Breast epithelium (tissue), 3 donors: ENCODE measurements at regions not wholly inside any gene's neighbourhood (a gene's known extent, or its start where the extent isn't known, plus 50 kb on each side); places are given as distances from the start of the nearest gene placed in this dataset.

Source experiments
- POLR2A ChIP-seq: fragments of 450-650 bp; IDR thresholded peaks from one replicate; pipeline ENCODE4 v1.6.1; 2016; ENCODE audit warnings: antibody characterized with exemption, mild to moderate bottlenecking, moderate library complexity
- TF ChIP-seq, protein P1 (sequence below), 3 donors: fragments of 450-650 bp; IDR thresholded peaks; one replicate each; pipeline ENCODE4 v1.5.1; 2016 to 2017; ENCODE audit warnings: antibody characterized with exemption in 3 of 3, mild to moderate bottlenecking in 3 of 3, moderate library complexity in 3 of 3

DNA sequence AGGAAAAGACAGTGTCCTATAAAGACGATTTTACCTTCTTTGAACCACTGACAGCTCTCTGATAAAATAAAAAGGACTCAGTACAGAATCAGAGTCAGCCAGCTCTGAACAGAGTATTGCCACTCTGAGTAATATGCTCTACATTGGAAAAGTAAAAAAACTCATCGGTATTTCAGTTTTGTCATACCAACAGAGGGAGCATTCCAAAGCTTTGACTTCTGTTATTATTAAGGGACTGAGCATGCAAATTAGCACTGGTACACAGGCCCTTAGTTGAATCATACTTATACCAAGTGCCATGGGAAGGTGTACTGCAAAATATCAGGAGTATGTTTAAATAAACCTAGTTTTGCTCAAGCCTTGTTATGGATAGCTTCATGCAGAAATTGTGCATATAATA lies 509.0 kb upstream of the KIF2B start:
- TF ChIP-seq, protein P1, sequence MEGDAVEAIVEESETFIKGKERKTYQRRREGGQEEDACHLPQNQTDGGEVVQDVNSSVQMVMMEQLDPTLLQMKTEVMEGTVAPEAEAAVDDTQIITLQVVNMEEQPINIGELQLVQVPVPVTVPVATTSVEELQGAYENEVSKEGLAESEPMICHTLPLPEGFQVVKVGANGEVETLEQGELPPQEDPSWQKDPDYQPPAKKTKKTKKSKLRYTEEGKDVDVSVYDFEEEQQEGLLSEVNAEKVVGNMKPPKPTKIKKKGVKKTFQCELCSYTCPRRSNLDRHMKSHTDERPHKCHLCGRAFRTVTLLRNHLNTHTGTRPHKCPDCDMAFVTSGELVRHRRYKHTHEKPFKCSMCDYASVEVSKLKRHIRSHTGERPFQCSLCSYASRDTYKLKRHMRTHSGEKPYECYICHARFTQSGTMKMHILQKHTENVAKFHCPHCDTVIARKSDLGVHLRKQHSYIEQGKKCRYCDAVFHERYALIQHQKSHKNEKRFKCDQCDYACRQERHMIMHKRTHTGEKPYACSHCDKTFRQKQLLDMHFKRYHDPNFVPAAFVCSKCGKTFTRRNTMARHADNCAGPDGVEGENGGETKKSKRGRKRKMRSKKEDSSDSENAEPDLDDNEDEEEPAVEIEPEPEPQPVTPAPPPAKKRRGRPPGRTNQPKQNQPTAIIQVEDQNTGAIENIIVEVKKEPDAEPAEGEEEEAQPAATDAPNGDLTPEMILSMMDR (IDR thresholded peaks at IDR 0.05), result no peak
- TF ChIP-seq POLR2A, result no peak
